ENCODE measurements at regions not wholly inside any gene's neighbourhood (a gene's known extent, or its start where the extent isn't known, plus 50 kb on each side); places are given as distances from the start of the nearest gene placed in this dataset.

GRCh38 chr11:15690320-15690719, 575.6 kb downstream of the INSC start:
- no peak for DNase-seq (ENCODE audit: low read depth, low spot score)

DNA sequence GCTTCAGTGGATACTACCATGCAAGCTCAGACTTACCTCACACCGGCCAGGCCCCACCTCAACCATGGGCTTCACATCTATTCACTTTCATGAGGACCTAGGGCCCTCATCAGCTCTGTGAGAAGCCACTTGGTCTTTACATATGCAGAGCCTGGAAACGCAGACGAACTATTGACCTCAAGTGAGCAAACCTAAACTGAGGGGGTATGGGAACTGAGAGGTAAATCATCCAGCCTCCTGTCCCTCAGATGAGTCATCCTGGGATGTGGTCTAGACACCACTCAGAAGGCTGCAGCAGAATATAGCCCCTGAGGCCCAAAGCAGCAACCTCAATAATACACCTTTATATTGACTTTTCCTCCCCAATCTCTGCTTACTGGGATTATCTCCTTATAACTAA, 578.0 kb downstream of the INSC start:
- no peak for DNase-seq (ENCODE audit: low read depth, low spot score)

DNA sequence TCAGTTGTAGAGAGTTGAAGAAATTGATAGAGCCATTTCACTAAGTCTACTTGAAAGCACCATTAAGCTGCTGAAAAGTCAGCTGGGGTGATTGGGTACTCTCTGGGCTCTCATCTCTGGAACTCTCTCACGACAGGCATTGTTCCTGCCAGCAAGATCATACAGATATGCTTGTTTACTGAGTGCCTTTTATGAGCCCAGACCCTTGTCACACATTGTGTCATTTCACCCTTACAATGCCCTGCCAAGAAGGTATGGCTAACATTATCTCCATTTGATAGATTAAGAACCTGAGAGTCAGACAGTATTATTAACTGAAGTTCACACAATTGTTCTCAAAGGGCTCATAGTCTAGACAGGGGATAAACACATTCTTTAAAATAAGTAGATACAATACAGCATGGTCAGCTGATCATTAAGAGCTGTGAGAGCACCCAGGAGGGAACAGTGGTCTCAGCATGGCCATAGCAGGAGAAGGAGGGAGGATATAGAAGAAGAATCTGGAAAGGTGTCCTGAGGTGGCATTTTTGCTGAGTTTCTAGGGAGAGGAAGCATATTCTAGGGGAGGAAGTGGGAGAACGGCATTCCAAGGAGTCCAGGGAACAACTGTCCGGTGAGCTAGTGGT, 580.5 kb downstream of the INSC start:
- no peak for DNase-seq (ENCODE audit: low read depth, low spot score)

- no peak for DNase-seq (ENCODE audit: low read depth, low spot score)
Observed at GRCh38 chr11:15696069-15696468, 581.3 kb downstream of the INSC start.

- no peak for DNase-seq (ENCODE audit: low read depth, low spot score)
Observed at GRCh38 chr11:15697437-15698236, 582.9 kb downstream of the INSC start.

DNA sequence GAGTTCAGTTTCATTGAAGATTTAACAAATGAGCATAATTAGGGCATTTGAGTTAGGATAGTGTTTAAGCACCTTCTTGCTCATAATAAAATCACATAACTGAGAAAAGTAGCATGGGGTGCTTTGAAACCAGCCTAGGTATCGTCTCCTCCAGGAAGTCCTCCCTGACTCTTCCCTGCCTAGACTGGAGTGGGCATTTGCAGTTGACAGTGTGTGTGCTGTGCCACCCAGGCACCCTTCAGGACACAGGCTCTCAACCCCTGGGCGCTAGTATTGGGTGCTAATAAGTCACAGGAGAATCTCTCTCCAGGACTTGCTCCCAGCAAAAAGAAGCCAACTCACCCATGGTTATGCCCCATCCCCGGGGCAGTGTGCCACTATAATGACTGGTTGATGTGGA, 584.1 kb downstream of the INSC start:
- DNase-seq (ENCODE audit: low read depth, low spot score) = no peak

DNA sequence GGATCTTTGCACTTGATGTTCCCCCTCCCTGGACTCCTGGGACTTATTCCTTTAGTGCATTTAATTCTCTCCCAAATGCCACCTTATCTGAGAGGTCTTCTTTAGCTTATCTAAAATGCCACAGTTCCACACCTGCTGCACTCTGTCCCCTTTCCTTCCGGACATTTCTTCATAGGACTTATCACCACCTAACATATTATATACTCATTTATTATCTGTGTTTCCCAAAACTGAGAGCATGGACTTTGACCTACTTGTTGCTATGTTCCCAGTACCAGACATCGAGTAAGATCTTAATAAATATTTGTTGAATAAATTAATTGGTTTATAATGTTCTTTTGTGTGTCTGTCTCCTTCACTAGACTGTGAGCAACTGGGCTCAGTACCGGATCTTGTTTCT, 585.3 kb downstream of the INSC start:
- no peak for DNase-seq (ENCODE audit: low read depth, low spot score)

GRCh38 chr11:15700456-15700855, 585.7 kb downstream of the INSC start:
- no peak for DNase-seq (ENCODE audit: low read depth, low spot score)

- DNase-seq (ENCODE audit: low read depth, low spot score) = no peak
Observed at GRCh38 chr11:15704064-15704463, 589.3 kb downstream of the INSC start.

DNA sequence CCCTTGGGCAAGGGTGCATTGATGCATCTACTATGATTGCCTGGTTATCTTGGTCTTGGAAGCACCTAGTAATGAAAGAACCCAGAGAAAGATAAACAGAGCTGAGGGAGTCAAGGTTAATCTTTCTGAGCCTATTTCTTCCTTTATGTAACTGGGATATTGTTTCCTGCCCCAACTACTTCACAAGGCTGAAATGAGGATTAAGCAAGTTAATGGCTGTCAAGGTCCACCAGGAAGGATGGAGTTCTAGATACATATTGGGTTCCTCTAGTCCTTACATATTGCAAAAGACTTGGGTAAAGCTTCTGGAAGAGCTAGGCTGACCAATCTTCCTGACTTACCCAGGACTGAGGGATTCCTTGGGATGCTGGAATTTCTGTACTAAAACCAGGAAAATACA, 589.8 kb downstream of the INSC start:
- DNase-seq (ENCODE audit: low read depth, low spot score) = no peak

DNA sequence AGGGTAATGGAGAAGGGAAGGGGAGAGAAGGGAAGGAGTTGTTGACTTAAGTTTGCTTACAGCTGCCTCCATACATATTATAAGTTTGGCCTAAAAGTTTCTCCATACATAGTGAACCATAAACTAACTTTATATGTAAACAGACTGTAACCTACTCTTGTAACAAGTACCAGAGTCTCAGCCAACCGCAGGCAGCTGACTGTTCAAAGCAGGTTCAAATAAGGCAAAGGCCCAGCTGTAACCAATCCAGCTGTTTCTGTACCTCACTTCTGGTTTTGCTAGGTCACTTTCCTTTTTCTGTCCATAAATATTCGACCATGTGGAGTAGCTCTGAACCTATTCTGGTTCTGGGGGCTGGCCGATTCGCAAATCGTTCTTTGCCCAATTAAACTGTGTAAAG, 591.2 kb downstream of the INSC start:
- no peak for DNase-seq (ENCODE audit: low read depth, low spot score)

- DNase-seq (ENCODE audit: low read depth, low spot score) = no peak
Observed at GRCh38 chr11:15707194-15707593, 592.5 kb downstream of the INSC start.

- DNase-seq (ENCODE audit: low read depth, low spot score) = no peak
Observed at GRCh38 chr11:15707971-15708370, 593.2 kb downstream of the INSC start.

- DNase-seq (ENCODE audit: low read depth, low spot score) = no peak
Observed at GRCh38 chr11:15710580-15711275, 596.0 kb downstream of the INSC start.

GRCh38 chr11:15711311-15711710, 596.6 kb downstream of the INSC start:
- no peak for DNase-seq (ENCODE audit: low read depth, low spot score)

GRCh38 chr11:15714641-15715399, 600.1 kb downstream of the INSC start:
- DNase-seq (ENCODE audit: low read depth, low spot score) = no peak

DNA sequence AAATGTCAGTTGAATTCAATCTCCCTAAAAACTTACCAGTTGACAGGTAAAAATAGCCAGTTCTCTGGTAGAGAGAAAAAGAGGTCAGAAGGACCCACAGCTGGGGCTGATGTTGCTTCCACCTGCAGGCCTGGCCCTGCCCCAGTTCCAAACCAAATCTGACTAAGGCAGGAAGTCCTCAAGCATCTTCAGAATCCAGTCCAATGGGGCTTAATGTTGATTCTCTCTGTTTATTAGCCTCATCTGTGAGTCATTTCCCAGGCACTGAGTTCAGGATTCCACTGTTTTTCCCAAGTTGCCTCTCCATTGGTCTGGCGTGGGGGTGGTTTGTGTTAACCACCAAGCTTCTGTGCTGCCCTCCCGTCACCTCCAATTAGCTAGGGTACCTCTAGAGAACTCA, 601.8 kb downstream of the INSC start:
- DNase-seq (ENCODE audit: low read depth, low spot score) = no peak

- DNase-seq (ENCODE audit: low read depth, low spot score) = no peak
Observed at GRCh38 chr11:15720460-15720859, 605.7 kb downstream of the INSC start.

GRCh38 chr11:15723966-15724365, 609.2 kb downstream of the INSC start:
- no peak for DNase-seq (ENCODE audit: low read depth, low spot score)

DNA sequence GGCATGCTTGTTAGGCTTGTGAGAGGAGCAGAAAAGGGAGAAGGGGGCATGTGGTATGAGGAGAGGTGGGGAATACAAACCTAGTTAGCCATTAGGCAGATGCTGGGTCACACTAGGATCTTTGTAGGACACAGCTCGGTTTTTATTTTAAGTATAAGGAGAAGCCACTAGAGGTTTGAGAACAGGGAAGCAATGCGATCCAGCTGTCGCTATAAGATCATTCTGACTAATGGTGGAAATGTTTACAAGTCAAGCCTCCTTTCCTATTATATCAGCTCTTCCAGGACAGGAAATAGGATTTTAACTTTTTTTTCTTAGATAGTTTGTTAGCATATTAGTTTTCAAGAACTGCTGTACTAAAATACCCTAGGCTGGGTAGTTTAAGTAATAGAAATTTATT, 609.9 kb downstream of the INSC start:
- DNase-seq (ENCODE audit: low read depth, low spot score) = no peak

GRCh38 chr11:15725246-15725645, 610.5 kb downstream of the INSC start:
- DNase-seq (ENCODE audit: low read depth, low spot score) = no peak

DNA sequence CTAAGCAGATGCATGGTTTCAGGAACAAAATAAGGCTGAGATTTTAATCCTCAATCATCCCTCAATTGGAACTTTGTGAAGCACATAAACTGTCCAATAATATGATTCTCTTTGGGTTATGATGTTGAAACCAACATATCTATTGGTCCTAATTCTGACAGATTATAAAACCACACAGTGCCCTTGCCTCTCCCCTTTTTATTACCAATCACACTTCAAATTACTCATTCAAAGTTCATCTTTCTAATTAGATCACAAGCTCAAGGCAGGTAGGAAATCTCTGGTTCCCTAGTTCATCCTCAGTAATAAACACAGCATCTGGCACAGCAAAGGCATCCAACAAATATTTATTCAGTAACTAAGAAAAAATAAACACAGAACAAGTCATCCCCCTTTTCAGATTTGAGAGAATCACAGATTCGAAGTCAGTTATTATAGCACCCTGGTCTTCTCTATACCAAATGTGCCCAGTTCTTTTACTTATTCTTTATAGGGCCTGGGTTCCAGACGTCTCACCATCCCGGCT, 611.6 kb downstream of the INSC start:
- no peak for DNase-seq (ENCODE audit: low read depth, low spot score)

All from pulmonary artery endothelial cell (primary cell).